ENCODE measurements at regions not wholly inside any gene's neighbourhood (a gene's known extent, or its start where the extent isn't known, plus 50 kb on each side); places are given as distances from the start of the nearest gene placed in this dataset.

DNA sequence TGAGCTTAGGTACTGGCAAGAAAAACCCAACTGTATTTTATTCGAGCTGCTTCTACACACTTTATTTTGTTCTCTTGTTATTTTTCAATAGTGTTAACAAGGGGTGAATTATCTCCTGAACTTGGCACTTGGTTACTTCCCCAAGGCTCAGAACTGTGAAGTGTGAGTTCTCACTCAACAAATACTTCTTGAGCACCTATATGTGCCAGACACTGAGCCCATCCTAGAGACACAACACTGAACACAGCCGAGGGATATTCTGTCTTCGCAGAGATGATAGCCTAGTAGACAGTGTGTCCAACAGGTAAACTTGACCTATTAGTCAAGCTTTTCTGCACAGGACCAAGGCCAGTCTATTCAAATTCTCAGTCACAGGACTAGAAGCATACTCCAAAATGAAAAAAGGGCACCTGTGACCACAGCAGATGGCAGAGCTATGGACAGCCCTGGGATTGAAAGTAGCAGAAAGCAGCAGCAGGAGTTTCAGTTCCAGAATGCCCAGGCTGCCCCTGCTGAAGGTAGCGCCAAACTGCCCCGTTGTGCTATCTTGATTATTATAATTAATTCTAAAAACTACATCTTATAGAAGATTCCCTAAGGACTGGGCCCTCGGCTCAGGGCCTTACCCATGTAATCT is 77.8 kb upstream of the TAB2 start:
- TF ChIP-seq CEBPB (IDR thresholded peaks at IDR 0.05) (no peak), EGR1 (IDR thresholded peaks at IDR 0.05) (no peak), ZBTB7A (IDR thresholded peaks at IDR 0.05; ENCODE audit: low read depth) (no peak), CREB1 (IDR thresholded peaks at IDR 0.05; ENCODE audit: low read depth) (no peak), TEAD4 (IDR thresholded peaks at IDR 0.05) (no peak), YY1 (IDR thresholded peaks at IDR 0.05; ENCODE audit: low read depth) (no peak)
- TF ChIP-seq, protein P1, sequence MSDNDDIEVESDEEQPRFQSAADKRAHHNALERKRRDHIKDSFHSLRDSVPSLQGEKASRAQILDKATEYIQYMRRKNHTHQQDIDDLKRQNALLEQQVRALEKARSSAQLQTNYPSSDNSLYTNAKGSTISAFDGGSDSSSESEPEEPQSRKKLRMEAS (IDR thresholded peaks at IDR 0.05): no peak
- TF ChIP-seq, protein P2, sequence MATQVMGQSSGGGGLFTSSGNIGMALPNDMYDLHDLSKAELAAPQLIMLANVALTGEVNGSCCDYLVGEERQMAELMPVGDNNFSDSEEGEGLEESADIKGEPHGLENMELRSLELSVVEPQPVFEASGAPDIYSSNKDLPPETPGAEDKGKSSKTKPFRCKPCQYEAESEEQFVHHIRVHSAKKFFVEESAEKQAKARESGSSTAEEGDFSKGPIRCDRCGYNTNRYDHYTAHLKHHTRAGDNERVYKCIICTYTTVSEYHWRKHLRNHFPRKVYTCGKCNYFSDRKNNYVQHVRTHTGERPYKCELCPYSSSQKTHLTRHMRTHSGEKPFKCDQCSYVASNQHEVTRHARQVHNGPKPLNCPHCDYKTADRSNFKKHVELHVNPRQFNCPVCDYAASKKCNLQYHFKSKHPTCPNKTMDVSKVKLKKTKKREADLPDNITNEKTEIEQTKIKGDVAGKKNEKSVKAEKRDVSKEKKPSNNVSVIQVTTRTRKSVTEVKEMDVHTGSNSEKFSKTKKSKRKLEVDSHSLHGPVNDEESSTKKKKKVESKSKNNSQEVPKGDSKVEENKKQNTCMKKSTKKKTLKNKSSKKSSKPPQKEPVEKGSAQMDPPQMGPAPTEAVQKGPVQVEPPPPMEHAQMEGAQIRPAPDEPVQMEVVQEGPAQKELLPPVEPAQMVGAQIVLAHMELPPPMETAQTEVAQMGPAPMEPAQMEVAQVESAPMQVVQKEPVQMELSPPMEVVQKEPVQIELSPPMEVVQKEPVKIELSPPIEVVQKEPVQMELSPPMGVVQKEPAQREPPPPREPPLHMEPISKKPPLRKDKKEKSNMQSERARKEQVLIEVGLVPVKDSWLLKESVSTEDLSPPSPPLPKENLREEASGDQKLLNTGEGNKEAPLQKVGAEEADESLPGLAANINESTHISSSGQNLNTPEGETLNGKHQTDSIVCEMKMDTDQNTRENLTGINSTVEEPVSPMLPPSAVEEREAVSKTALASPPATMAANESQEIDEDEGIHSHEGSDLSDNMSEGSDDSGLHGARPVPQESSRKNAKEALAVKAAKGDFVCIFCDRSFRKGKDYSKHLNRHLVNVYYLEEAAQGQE (IDR thresholded peaks at IDR 0.05; ENCODE audit: low read depth): no peak
